Activated CD8-positive, alpha-beta T cell treated with anti-CD3 and anti-CD28 coated beads for 36 hours (primary cell): ENCODE measurements at regions not wholly inside any gene's neighbourhood (a gene's known extent, or its start where the extent isn't known, plus 50 kb on each side); places are given as distances from the start of the nearest gene placed in this dataset.

Experiments
- ATAC-seq: fragments of 200-7000 bp; cut with Tn5 transposase; one replicate; pipeline ENCODE4 v1.10.0; 2021; ENCODE audit warnings: mild to moderate bottlenecking, moderate library complexity
- CTCF ChIA-PET: fragments of 350-600 bp; sonication (Branson Sonifier 250); formaldehyde crosslinking; loops from one replicate; lab custom pipeline; 2021; ENCODE audit warnings: antibody characterized with exemption; lab: Charles Lee
- POLR2A ChIA-PET: fragments of 350-600 bp; sonication (Branson Sonifier 250); formaldehyde crosslinking; loops from one replicate; lab custom pipeline; 2021; ENCODE audit warnings: antibody characterized with exemption; lab: Charles Lee
- DNase-seq: peaks from one replicate; pipeline ENCODE4 v3.0.0-alpha.2; 2020
- H3K27ac Mint-ChIP-seq: one replicate; pipeline ENCODE4 v1.8.0; 2021; ENCODE audit warnings: mild to moderate bottlenecking, mixed read lengths
- H3K27me3 Mint-ChIP-seq: one replicate; pipeline ENCODE4 v1.8.0; 2021; ENCODE audit warnings: mixed read lengths
- H3K36me3 Mint-ChIP-seq: one replicate; pipeline ENCODE4 v1.8.0; 2021; ENCODE audit warnings: low read depth, mixed read lengths
- H3K4me1 Mint-ChIP-seq: one replicate; pipeline ENCODE4 v1.8.0; 2021; ENCODE audit warnings: low read depth, mixed read lengths
- H3K4me3 Mint-ChIP-seq: one replicate; pipeline ENCODE4 v1.8.0; 2021; ENCODE audit warnings: mild to moderate bottlenecking, moderate library complexity, mixed read lengths
- H3K9me3 Mint-ChIP-seq: one replicate; pipeline ENCODE4 v1.8.0; 2021; ENCODE audit warnings: mixed read lengths
- CTCF ChIP-seq: fragments of 200-600 bp; IDR thresholded peaks from one replicate; pipeline ENCODE4 v1.8.0; 2022; ENCODE audit warnings: antibody characterized with exemption, mild to moderate bottlenecking
- intact Hi-C: fragments of 100-400 bp; cut with micrococcal nuclease; formaldehyde crosslinking; loops from one replicate; pipeline ENCODE4 v1.10.0; 2022

GRCh38 chr3:43997788-43998369 is 243.8 kb upstream of the TOPAZ1 start:
- H3K27ac Mint-ChIP-seq = no peak overlapping the region
- H3K36me3 Mint-ChIP-seq = peaks cover 4% of the 10 kb centered on the region
- DNase-seq (peak; percentile 26), ATAC-seq (peak; percentile 25)
- no peaks in the 10 kb centered on the region for H3K9me3 Mint-ChIP-seq
- intact Hi-C loops = no loop called here
- TF ChIP-seq CTCF = no peak
- peaks cover 38% of the 10 kb centered on the region for H3K4me1 Mint-ChIP-seq
- ChIA-PET CTCF (no interaction called here), POLR2A (no interaction called here)
- H3K4me3 Mint-ChIP-seq = peak overlapping the region; percentile 45
- peaks cover 76% of the 10 kb centered on the region for H3K27me3 Mint-ChIP-seq

GRCh38 chr3:43998370-43998835 is 243.3 kb upstream of the TOPAZ1 start:
- CTCF ChIA-PET = no interaction called here
- Mint-ChIP-seq H3K27ac (no peak overlapping the region), H3K27me3 (peaks cover 75% of the 10 kb centered on the region), H3K36me3 (peaks cover 3% of the 10 kb centered on the region), H3K9me3 (no peaks in the 10 kb centered on the region), H3K4me1 (peaks cover 38% of the 10 kb centered on the region), H3K4me3 (peak overlapping the region; percentile 45)
- POLR2A ChIA-PET = no interaction called here
- ATAC-seq (peak; percentile 29), DNase-seq (no peak)
- intact Hi-C loops = no loop called here
- TF ChIP-seq CTCF = no peak

- POLR2A ChIA-PET = no interaction called here
- ATAC-seq (no peak), DNase-seq (peak; percentile 19)
- Mint-ChIP-seq H3K9me3 (no peaks in the 10 kb centered on the region), H3K4me3 (peak overlapping the region; percentile 45), H3K27me3 (peaks cover 68% of the 10 kb centered on the region), H3K36me3 (peaks cover 3% of the 10 kb centered on the region), H3K27ac (no peak overlapping the region), H3K4me1 (peaks cover 38% of the 10 kb centered on the region)
- TF ChIP-seq CTCF = no peak
- intact Hi-C loops = no loop called here
- CTCF ChIA-PET = interaction anchor here (1.4 kb wide), 1 partner anchor 12 kb away, joined by 3 read pairs; no protein-coding TSS in a partner anchor
Measured at GRCh38 chr3:43998836-43999727, 242.6 kb upstream of the TOPAZ1 start.

GRCh38 chr3:43999728-44000319 is 241.9 kb upstream of the TOPAZ1 start:
- peaks cover 67% of the 10 kb centered on the region for H3K27me3 Mint-ChIP-seq

More at GRCh38 chr3:43999728-44000319, 241.9 kb upstream of the TOPAZ1 start:
- no peaks in the 10 kb centered on the region for H3K9me3 Mint-ChIP-seq
- no peak for ATAC-seq
- peaks cover 34% of the 10 kb centered on the region for H3K4me1 Mint-ChIP-seq
- H3K4me3 Mint-ChIP-seq = peak overlapping the region; percentile 43
- H3K36me3 Mint-ChIP-seq = peaks cover 3% of the 10 kb centered on the region
- ChIA-PET CTCF (interaction anchor here (1.1 to 1.4 kb wide), 2 partner anchors 11 kb away, joined by 3 read pairs; no protein-coding TSS in a partner anchor), POLR2A (no interaction called here)
- no peak for DNase-seq
- TF ChIP-seq CTCF = no peak
- no peak overlapping the region for H3K27ac Mint-ChIP-seq
- intact Hi-C loops = loop anchor here (10.0 kb wide), 1 partner anchor 195 kb away; no protein-coding TSS in a partner anchor
